Small intestine (tissue), 7 donors: ENCODE measurements at regions not wholly inside any gene's neighbourhood (a gene's known extent, or its start where the extent isn't known, plus 50 kb on each side); places are given as distances from the start of the nearest gene placed in this dataset.
A peak's percentile ranks its signal among the peaks of the same experiment; 100 is the strongest.

ENCODE experiments used
- DNase-seq, 2 donors: peaks; one replicate each; pipeline versions ENCODE4 v3.0.0 to v3.0.0-alpha.2; 2013
- FAIRE-seq: peaks from 2 replicates; lab custom pipeline; 2012; peaks lifted over from hg19 to GRCh38; lab: Jason Lieb, UNC
- H3K27ac ChIP-seq, 3 donors: one replicate each; pipeline ENCODE4 v1.5.1; 2013; ENCODE audit warnings: low read length in 2 of 3, mild to moderate bottlenecking in 2 of 3, control low read depth in 1 of 3, inconsistent platforms in 1 of 3, low read depth in 1 of 3, moderate library complexity in 1 of 3
- H3K27me3 ChIP-seq, 3 donors: one replicate each; pipeline ENCODE4 v1.6.1; 2013; ENCODE audit warnings: low read length in 3 of 3, inconsistent platforms in 1 of 3; ENCODE audit not compliant: control insufficient read depth in 3 of 3, insufficient read depth in 3 of 3
- H3K36me3 ChIP-seq, 3 donors: one replicate each; pipeline ENCODE4 v1.6.1; 2013; ENCODE audit warnings: low read length in 3 of 3, inconsistent platforms in 1 of 3, low read depth in 1 of 3, mild to moderate bottlenecking in 1 of 3, moderate library complexity in 1 of 3; ENCODE audit not compliant: control insufficient read depth in 3 of 3, insufficient read depth in 2 of 3
- H3K4me1 ChIP-seq, 3 donors: one replicate each; pipeline ENCODE4 v1.6.1; 2013; ENCODE audit warnings: low read length in 2 of 3, inconsistent platforms in 1 of 3, low read depth in 1 of 3, mild to moderate bottlenecking in 1 of 3, moderate library complexity in 1 of 3; ENCODE audit not compliant: control insufficient read depth in 3 of 3, insufficient read depth in 2 of 3
- H3K4me3 ChIP-seq, 3 donors: one replicate each; pipeline ENCODE4 v1.5.1; 2013; ENCODE audit warnings: low read length in 3 of 3, control low read depth in 1 of 3, inconsistent platforms in 1 of 3, low read depth in 1 of 3, mild to moderate bottlenecking in 1 of 3, moderate library complexity in 1 of 3
- H3K9me3 ChIP-seq, 2 donors: one replicate each; pipeline ENCODE4 v1.6.1; 2013; ENCODE audit warnings: low read depth in 1 of 2, low read length in 1 of 2; ENCODE audit not compliant: control insufficient read depth in 2 of 2, insufficient read depth in 1 of 2
- WGBS, 3 donors: extraction: QIAGEN DNeasy Blood & Tissue Kit; methylation state at CpG; one replicate each; pipeline ENCODE4 v1.1.7; 2013; 5-methylcytosine and 5-hydroxymethylcytosine counted together
- donor health status: healthy with polysubstance abuse.
- donor health status: control.
- donor health status: control.
- donor health status: Bipolar disorder and iron deficiency.
- donor health status: healthy.

- H3K27ac ChIP-seq, result no peak overlapping the region
- H3K4me1 ChIP-seq, result peaks cover 0 to 2% (median 0%) of the 10 kb centered on the region in 3 donors
- peaks cover 0 to 9% of the 10 kb centered on the region in 2 donors for H3K9me3 ChIP-seq
- FAIRE-seq (no peak), DNase-seq (no peak)
- H3K36me3 ChIP-seq, result peaks cover 0 to 4% (median 0%) of the 10 kb centered on the region in 3 donors
- H3K4me3 ChIP-seq, result no peak overlapping the region
- no peaks in the 10 kb centered on the region for H3K27me3 ChIP-seq
Observed at GRCh38 chr14:71610149-71610548, 322.1 kb upstream of the RGS6 start.

- H3K27me3 ChIP-seq, result no peaks in the 10 kb centered on the region
- H3K4me1 ChIP-seq, result peaks cover 0 to 2% (median 0%) of the 10 kb centered on the region in 3 donors
- WGBS, 3 donors, result 65 to 84% (median 77%) methylated on average over 1 of the region's 1 CpG
- FAIRE-seq (no peak), DNase-seq (peak; percentile 17 to 47)
- H3K9me3 ChIP-seq, result peaks cover 0 to 5% of the 10 kb centered on the region in 2 donors
- no peak overlapping the region for H3K27ac ChIP-seq
- no peak overlapping the region for H3K4me3 ChIP-seq
- H3K36me3 ChIP-seq, result peaks cover 0 to under 1% (median 0%) of the 10 kb centered on the region in 3 donors
Observed at GRCh38 chr14:71610797-71611196, 321.4 kb upstream of the RGS6 start.

GRCh38 chr14:71613168-71613567, 319.1 kb upstream of the RGS6 start:
- 96 to 100% (median 100%) methylated on average over 1 of the region's 1 CpG for WGBS, 3 donors
- Histone ChIP-seq H3K4me3 (no peak overlapping the region), H3K36me3 (no peaks in the 10 kb centered on the region), H3K27ac (no peak overlapping the region), H3K9me3 (no peaks in the 10 kb centered on the region), H3K27me3 (no peaks in the 10 kb centered on the region), H3K4me1 (no peaks in the 10 kb centered on the region)
- no peak for DNase-seq
- FAIRE-seq, result no peak

DNA sequence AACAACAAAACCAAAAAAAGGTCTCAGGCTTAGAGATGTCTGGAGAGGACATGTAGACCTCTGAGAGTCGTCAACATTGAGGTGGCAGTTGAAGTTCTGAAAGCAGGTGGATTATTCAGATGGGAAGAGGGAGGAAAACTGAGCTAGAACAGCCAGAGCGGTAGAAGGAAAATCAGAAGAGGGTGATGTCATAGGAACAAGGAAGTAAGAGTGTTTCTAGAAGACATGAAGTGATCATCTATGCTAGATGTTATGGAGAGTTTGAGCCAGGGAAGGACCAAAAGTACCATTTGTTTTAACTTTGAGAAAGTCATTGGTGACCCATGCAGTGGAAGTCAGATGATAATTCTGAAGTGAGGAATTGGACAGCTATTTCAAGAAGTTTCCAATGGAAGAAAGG, 316.2 kb upstream of the RGS6 start:
- Histone ChIP-seq H3K9me3 (no peaks in the 10 kb centered on the region), H3K4me3 (no peak overlapping the region), H3K27me3 (no peaks in the 10 kb centered on the region), H3K27ac (no peak overlapping the region), H3K36me3 (peaks cover 0 to 8% (median 2%) of the 10 kb centered on the region in 3 donors), H3K4me1 (no peaks in the 10 kb centered on the region)
- 96 to 100% (median 96%) methylated on average over 2 of the region's 2 CpGs for WGBS, 3 donors
- FAIRE-seq (no peak), DNase-seq (no peak)

DNA sequence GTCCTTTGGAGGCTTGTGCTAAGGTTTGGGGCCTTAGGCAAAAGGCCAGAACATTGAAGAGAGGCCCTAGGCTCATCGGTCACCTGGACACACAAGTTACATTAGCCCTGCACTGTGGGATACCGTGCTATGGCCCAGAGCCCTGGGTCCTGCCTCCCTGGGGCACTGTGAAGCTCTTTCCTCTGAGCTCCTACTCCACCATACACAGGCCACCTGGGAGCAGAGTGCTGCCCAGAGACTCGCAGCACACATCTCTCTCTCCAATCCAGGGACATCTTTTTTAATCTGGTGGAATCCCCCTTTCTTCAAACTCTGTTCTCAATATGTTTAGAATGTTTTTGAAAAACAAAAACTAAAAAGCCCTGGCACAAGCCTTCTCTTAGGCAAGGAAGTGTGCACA, 314.2 kb upstream of the RGS6 start:
- Histone ChIP-seq H3K4me1 (no peaks in the 10 kb centered on the region), H3K27ac (no peak overlapping the region), H3K9me3 (no peaks in the 10 kb centered on the region), H3K4me3 (no peak overlapping the region), H3K36me3 (peaks cover 0 to 10% (median 5%) of the 10 kb centered on the region in 3 donors), H3K27me3 (no peaks in the 10 kb centered on the region)
- no peak for DNase-seq
- WGBS, 3 donors, result 92 to 100% (median 93%) methylated on average over 3 of the region's 3 CpGs
- FAIRE-seq, result no peak

DNA sequence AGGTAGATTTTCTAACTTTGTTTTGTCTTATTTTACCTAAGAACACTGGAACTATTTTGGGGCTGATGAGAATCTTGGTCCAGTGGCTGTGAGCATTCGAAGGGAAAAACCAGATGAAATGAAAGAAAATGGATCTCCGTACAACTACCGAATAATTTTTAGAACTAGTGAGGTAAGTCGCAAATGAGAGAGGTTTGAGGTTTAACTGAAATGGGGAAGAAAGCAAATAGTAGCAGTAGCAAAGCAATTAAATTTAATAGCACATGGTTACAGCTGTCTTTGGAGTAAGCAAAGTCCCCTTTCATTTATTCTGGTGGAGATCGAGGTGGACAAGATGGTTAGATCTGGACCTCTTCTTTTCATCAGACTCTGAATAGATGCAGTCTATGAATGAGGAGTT, 313.5 kb upstream of the RGS6 start:
- Histone ChIP-seq H3K27ac (no peak overlapping the region), H3K4me1 (no peaks in the 10 kb centered on the region), H3K36me3 (peaks cover 0 to 11% (median 6%) of the 10 kb centered on the region in 3 donors), H3K4me3 (no peak overlapping the region), H3K9me3 (no peaks in the 10 kb centered on the region), H3K27me3 (no peaks in the 10 kb centered on the region)
- 91 to 97% (median 92%) methylated on average over 5 of the region's 5 CpGs for WGBS, 3 donors
- FAIRE-seq (no peak), DNase-seq (no peak)

DNA sequence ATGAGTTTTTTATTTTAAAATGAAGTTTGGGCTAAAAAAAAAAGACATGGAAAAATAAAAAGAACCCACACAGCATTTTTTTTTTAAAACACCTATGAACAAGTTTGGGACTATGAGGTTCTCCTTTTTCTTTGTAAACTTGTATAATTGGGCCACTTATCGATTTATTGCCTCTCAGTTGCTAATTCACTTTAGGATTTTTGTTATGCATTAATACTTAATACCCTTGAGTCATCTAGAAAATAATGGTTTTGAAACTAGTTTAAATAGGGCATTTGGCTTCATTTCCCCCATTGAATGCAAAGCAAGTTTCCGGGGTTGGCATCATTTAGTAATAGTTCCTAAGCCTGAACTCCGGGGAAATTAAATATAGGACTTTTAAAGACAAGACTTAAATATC, 312.8 kb upstream of the RGS6 start:
- DNase-seq (no peak), FAIRE-seq (no peak)
- H3K4me1 ChIP-seq, result no peaks in the 10 kb centered on the region
- H3K9me3 ChIP-seq, result no peaks in the 10 kb centered on the region
- peaks cover 3 to 15% (median 9%) of the 10 kb centered on the region in 3 donors for H3K36me3 ChIP-seq
- H3K27ac ChIP-seq, result no peak overlapping the region
- 91 to 97% (median 94%) methylated on average over 3 of the region's 3 CpGs for WGBS, 3 donors
- H3K27me3 ChIP-seq, result no peaks in the 10 kb centered on the region
- H3K4me3 ChIP-seq, result no peak overlapping the region

GRCh38 chr14:71620401-71620800, 311.8 kb upstream of the RGS6 start:
- no peak for FAIRE-seq
- WGBS, 3 donors, result 94 to 98% (median 96%) methylated on average over 2 of the region's 2 CpGs

DNA sequence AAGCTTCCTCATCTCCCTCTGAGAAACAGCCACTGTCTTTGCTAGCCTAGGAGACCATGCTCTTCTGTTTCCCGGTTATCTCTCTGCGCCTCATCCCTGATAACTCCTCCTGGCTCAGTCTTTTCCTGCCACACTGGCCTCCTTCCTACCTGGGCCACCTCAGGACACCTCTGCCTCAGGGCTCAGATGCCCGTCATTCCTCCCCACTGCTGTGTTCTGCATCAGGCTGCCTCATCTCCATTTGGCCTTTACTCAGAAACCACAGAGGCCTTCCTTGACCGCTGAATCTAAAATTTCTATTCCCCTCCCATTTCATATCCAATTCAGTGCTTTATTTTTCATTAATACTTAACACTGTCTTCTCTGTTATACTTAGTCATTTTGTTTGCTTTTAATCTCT, 311.0 kb upstream of the RGS6 start:
- peaks cover 3 to 15% (median 12%) of the 10 kb centered on the region in 3 donors for H3K36me3 ChIP-seq
- H3K27me3 ChIP-seq, result no peaks in the 10 kb centered on the region
- FAIRE-seq (no peak), DNase-seq (no peak)
- H3K4me3 ChIP-seq, result no peak overlapping the region
- H3K4me1 ChIP-seq, result no peaks in the 10 kb centered on the region
- no peak overlapping the region for H3K27ac ChIP-seq
- no peaks in the 10 kb centered on the region for H3K9me3 ChIP-seq
- WGBS, 3 donors, result 92 to 99% (median 95%) methylated on average over 4 of the region's 4 CpGs

More at GRCh38 chr14:71620401-71620800, 311.8 kb upstream of the RGS6 start:
- no peak overlapping the region for H3K27ac ChIP-seq
- H3K4me3 ChIP-seq, result no peak overlapping the region
- H3K27me3 ChIP-seq, result no peaks in the 10 kb centered on the region
- no peaks in the 10 kb centered on the region for H3K4me1 ChIP-seq
- H3K9me3 ChIP-seq, result no peaks in the 10 kb centered on the region
- H3K36me3 ChIP-seq, result peaks cover 3 to 15% (median 12%) of the 10 kb centered on the region in 3 donors
- no peak for DNase-seq
